ENCODE measurements at regions not wholly inside any gene's neighbourhood (a gene's known extent, or its start where the extent isn't known, plus 50 kb on each side); places are given as distances from the start of the nearest gene placed in this dataset.

DNA sequence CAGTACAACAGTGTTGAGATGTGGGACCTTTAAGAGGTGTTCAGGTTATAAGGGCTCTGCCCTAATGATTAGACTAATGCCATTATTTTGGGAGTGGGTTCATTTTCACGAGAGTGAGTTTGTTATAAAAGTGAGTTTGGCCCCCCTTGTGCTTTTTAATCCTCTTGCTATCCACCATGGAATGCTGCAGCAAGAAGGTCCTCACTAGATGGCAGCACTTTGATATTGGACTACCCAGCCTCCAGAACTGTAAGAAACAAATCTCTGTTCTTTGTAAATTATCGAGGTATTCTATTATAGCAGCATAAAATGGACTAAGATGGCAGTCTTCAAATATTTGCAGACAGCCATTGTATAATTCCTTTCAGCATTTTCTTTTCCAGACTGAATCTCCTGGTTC lies 212.4 kb downstream of the LRRC70 start:
- peak; percentile 23 for TF ChIP-seq CTCF (conservative IDR thresholded peaks at IDR 0.05; ENCODE audit: control insufficient read depth, insufficient read depth, low read depth, low read length)
- DNase-seq (ENCODE audit: low read depth): peak; percentile 6
- H3K4me3 ChIP-seq (ENCODE audit: control insufficient read depth, low read depth, low read length): no peak overlapping the region

GRCh38 chr5:62790348-62790747 lies 211.7 kb downstream of the LRRC70 start:
- no peak for TF ChIP-seq CTCF (conservative IDR thresholded peaks at IDR 0.05; ENCODE audit: control insufficient read depth, insufficient read depth, low read depth, low read length)
- no peak overlapping the region for H3K4me3 ChIP-seq (ENCODE audit: control insufficient read depth, low read depth, low read length)
- DNase-seq (ENCODE audit: low read depth): peak; percentile 15

- TF ChIP-seq CTCF (conservative IDR thresholded peaks at IDR 0.05; ENCODE audit: control insufficient read depth, insufficient read depth, low read depth, low read length): no peak
- no peak overlapping the region for H3K4me3 ChIP-seq (ENCODE audit: control insufficient read depth, low read depth, low read length)
- DNase-seq (ENCODE audit: low read depth): no peak
Measured at GRCh38 chr5:62786099-62786498, 207.5 kb downstream of the LRRC70 start.

DNA sequence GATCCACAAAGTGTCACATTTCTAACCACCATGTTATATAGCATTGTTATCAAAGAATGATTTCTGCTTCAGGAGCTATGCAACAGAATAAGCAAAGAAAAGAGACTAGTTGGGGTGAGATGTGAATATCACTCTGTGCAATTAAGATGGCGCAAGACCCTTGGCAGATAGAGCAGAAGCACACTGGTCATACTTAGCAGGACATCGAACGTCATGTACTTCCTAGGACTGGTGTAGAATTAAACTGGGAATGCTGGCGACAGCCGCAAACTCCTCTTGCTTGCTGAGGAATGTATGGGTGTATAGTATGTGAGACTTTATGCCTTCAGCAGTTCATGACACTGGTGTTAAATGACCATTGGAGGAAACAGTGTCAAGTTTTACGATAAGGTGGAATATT lies 207.0 kb downstream of the LRRC70 start:
- TF ChIP-seq CTCF (conservative IDR thresholded peaks at IDR 0.05; ENCODE audit: control insufficient read depth, insufficient read depth, low read depth, low read length): no peak
- no peak overlapping the region for H3K4me3 ChIP-seq (ENCODE audit: control insufficient read depth, low read depth, low read length)
- no peak for DNase-seq (ENCODE audit: low read depth)

- H3K4me3 ChIP-seq (ENCODE audit: control insufficient read depth, low read depth, low read length): no peak overlapping the region
- TF ChIP-seq CTCF (conservative IDR thresholded peaks at IDR 0.05; ENCODE audit: control insufficient read depth, insufficient read depth, low read depth, low read length): no peak
- DNase-seq (ENCODE audit: low read depth): no peak
Measured at GRCh38 chr5:62783374-62784057, 204.9 kb downstream of the LRRC70 start.

GRCh38 chr5:62780888-62781287 lies 202.3 kb downstream of the LRRC70 start:
- H3K4me3 ChIP-seq (ENCODE audit: control insufficient read depth, low read depth, low read length): no peak overlapping the region

More at GRCh38 chr5:62780888-62781287, 202.3 kb downstream of the LRRC70 start:
- no peak for DNase-seq (ENCODE audit: low read depth)
- no peak for TF ChIP-seq CTCF (conservative IDR thresholded peaks at IDR 0.05; ENCODE audit: control insufficient read depth, insufficient read depth, low read depth, low read length)

Data from fibroblast of mammary gland (primary cell).